ENCODE measurements at regions not wholly inside any gene's neighbourhood (a gene's known extent, or its start where the extent isn't known, plus 50 kb on each side); places are given as distances from the start of the nearest gene placed in this dataset.
A peak's percentile ranks its signal among the peaks of the same experiment; 100 is the strongest.

DNA sequence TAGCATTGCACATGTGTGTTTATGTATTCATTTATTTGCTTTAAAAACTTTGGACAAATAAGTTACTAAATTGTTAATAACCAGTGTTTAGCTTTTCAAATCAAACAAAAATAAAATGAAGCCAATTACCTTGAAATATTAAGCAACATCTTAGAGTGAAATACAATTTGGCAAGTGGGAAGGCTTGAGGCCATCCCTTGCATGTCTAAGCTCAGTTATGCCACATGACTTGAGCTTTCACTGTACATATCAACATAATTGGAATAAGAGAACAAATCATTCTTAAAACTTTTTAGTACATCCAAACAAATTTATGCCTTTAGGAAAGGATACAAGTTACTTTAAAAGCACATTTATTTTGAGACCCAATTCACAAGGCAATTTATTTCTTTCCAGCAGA, 640.6 kb downstream of the SPRY1 start:
- H3K4me3 ChIP-seq (replicated peaks in 1 of 4; ENCODE audit: control extremely low read depth in 1 of 4, insufficient read depth in 1 of 4, low read depth in 3 of 4, low read length in 4 of 4), result no peak overlapping the region

DNA sequence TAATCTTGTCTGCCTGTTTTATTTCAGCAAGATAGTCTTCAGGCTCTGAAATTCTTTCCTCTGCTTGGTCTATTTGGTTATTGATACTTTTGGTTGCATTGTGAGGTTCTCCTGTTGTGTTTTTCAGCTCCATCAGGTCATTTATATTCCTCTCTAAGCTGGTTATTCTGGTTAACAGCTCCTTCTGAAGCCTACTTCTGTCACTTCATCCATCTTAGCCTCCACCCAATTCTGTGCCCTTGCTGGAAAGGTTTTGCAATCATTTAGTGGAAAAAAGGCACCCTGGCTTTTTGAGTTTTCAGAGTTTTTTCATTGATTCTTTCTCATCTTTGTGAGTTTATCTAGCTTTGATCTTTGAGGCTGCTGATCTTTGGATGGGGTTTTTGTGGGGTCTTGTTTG, 647.7 kb downstream of the SPRY1 start:
- H3K36me3 ChIP-seq (ENCODE audit: control insufficient read depth, insufficient read depth, low read length), result no peaks in the 10 kb centered on the region
- DNase-seq (ENCODE audit: low read depth in 2 of 2), result peak in 1 of 2 donors; percentile 57
- no peak overlapping the region for H3K27ac ChIP-seq (ENCODE audit: insufficient read depth, low read length)
- H3K4me1 ChIP-seq (ENCODE audit: control insufficient read depth, extremely low read depth, insufficient read depth, low read length), result no peaks in the 10 kb centered on the region
- TF ChIP-seq CTCF (conservative IDR thresholded peaks at IDR 0.05 in 1 of 2, IDR thresholded peaks at IDR 0.05 in 1 of 2; ENCODE audit: low read depth in 1 of 2, low read length in 2 of 2) (no peak), EZH2 (IDR thresholded peaks at IDR 0.05; ENCODE audit: low read length, missing control alignments) (no peak)
- no peaks in the 10 kb centered on the region for H3K27me3 ChIP-seq (ENCODE audit: control insufficient read depth, insufficient read depth, low read length)
- H4K20me1 ChIP-seq (ENCODE audit: control insufficient read depth, extremely low read depth, insufficient read depth, low read length), result no peaks in the 10 kb centered on the region
- no peak overlapping the region for H3K9ac ChIP-seq (ENCODE audit: insufficient read depth, low read length)
- H3K9me3 ChIP-seq (ENCODE audit: control insufficient read depth, insufficient read depth, low read depth, low read length), result no peaks in the 10 kb centered on the region
- no peaks in the 10 kb centered on the region for H3K79me2 ChIP-seq (ENCODE audit: control insufficient read depth, insufficient read depth, low read length)
- H2AFZ ChIP-seq (ENCODE audit: low read length), result no peak overlapping the region
- no peak overlapping the region for H3K4me3 ChIP-seq (replicated peaks in 1 of 4; ENCODE audit: control extremely low read depth in 1 of 4, insufficient read depth in 1 of 4, low read depth in 3 of 4, low read length in 4 of 4)
- H3K4me2 ChIP-seq (ENCODE audit: extremely low read depth, insufficient read depth, low read length), result no peak overlapping the region

More for the DNA sequence above, 640.6 kb downstream of the SPRY1 start:
- Histone ChIP-seq H3K79me2 (ENCODE audit: control insufficient read depth, insufficient read depth, low read length) (no peaks in the 10 kb centered on the region), H3K27ac (ENCODE audit: insufficient read depth, low read length) (no peak overlapping the region), H3K4me2 (ENCODE audit: extremely low read depth, insufficient read depth, low read length) (no peak overlapping the region), H3K9ac (ENCODE audit: insufficient read depth, low read length) (no peak overlapping the region), H3K27me3 (ENCODE audit: control insufficient read depth, insufficient read depth, low read length) (no peaks in the 10 kb centered on the region), H3K36me3 (ENCODE audit: control insufficient read depth, insufficient read depth, low read length) (no peaks in the 10 kb centered on the region), H4K20me1 (ENCODE audit: control insufficient read depth, extremely low read depth, insufficient read depth, low read length) (no peaks in the 10 kb centered on the region), H3K4me1 (ENCODE audit: control insufficient read depth, extremely low read depth, insufficient read depth, low read length) (no peaks in the 10 kb centered on the region), H3K9me3 (ENCODE audit: control insufficient read depth, insufficient read depth, low read depth, low read length) (no peaks in the 10 kb centered on the region), H2AFZ (ENCODE audit: low read length) (no peak overlapping the region)
- no peak for TF ChIP-seq EZH2 (IDR thresholded peaks at IDR 0.05; ENCODE audit: low read length, missing control alignments)
- no peak for TF ChIP-seq CTCF (conservative IDR thresholded peaks at IDR 0.05 in 1 of 2, IDR thresholded peaks at IDR 0.05 in 1 of 2; ENCODE audit: low read depth in 1 of 2, low read length in 2 of 2)
- DNase-seq (ENCODE audit: low read depth in 2 of 2), result no peak

DNA sequence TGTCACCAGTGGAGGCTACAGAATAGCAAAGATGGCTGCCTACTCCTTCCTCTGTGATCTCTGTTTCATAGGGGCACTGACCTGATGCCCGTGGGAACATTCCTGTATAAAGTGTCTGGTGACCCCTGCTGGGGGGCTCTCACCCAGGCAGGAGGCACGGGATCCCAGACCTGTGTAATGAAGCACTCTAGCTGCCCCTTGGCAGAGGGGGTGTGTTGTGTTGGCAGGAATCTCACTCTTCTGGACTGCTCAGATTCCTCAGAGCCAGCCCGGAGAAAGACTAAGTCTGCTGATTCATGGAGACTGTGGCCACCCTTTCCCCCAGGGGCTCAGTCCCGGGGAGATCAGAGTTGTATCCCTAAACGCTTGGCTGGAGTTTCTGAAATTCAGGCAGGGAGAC, 648.3 kb downstream of the SPRY1 start:
- no peaks in the 10 kb centered on the region for H3K27me3 ChIP-seq (ENCODE audit: control insufficient read depth, insufficient read depth, low read length)
- H3K4me3 ChIP-seq (replicated peaks in 1 of 4; ENCODE audit: control extremely low read depth in 1 of 4, insufficient read depth in 1 of 4, low read depth in 3 of 4, low read length in 4 of 4), result no peak overlapping the region
- TF ChIP-seq EZH2 (IDR thresholded peaks at IDR 0.05; ENCODE audit: low read length, missing control alignments) (no peak), CTCF (conservative IDR thresholded peaks at IDR 0.05 in 1 of 2, IDR thresholded peaks at IDR 0.05 in 1 of 2; ENCODE audit: low read depth in 1 of 2, low read length in 2 of 2) (no peak)
- H4K20me1 ChIP-seq (ENCODE audit: control insufficient read depth, extremely low read depth, insufficient read depth, low read length), result no peaks in the 10 kb centered on the region
- no peaks in the 10 kb centered on the region for H3K79me2 ChIP-seq (ENCODE audit: control insufficient read depth, insufficient read depth, low read length)
- no peaks in the 10 kb centered on the region for H3K36me3 ChIP-seq (ENCODE audit: control insufficient read depth, insufficient read depth, low read length)
- H3K9me3 ChIP-seq (ENCODE audit: control insufficient read depth, insufficient read depth, low read depth, low read length), result no peaks in the 10 kb centered on the region
- no peaks in the 10 kb centered on the region for H3K4me1 ChIP-seq (ENCODE audit: control insufficient read depth, extremely low read depth, insufficient read depth, low read length)
- H3K9ac ChIP-seq (ENCODE audit: insufficient read depth, low read length), result no peak overlapping the region
- DNase-seq (ENCODE audit: low read depth in 2 of 2), result no peak
- H3K4me2 ChIP-seq (ENCODE audit: extremely low read depth, insufficient read depth, low read length), result no peak overlapping the region
- H3K27ac ChIP-seq (ENCODE audit: insufficient read depth, low read length), result no peak overlapping the region
- no peak overlapping the region for H2AFZ ChIP-seq (ENCODE audit: low read length)

Data from fibroblast of lung (primary cell).